LHCN-M2 (cell line): ENCODE measurements at regions not wholly inside any gene's neighbourhood (a gene's known extent, or its start where the extent isn't known, plus 50 kb on each side); places are given as distances from the start of the nearest gene placed in this dataset.
A peak's percentile ranks its signal among the peaks of the same experiment; 100 is the strongest.
"Not testable (repeated sequence)": the region's sequence is repeated elsewhere in the genome, so short reads cannot be mapped to it uniquely, and the experiment has no call there.

Experiments
- DNase-seq: peaks from one replicate; pipeline ENCODE4 v3.0.0-alpha.2; 2012; ENCODE audit warnings: low read depth

GRCh38 chr11:35046681-35047080 lies 92.3 kb upstream of the CD44 start:
- DNase-seq = no peak

GRCh38 chr11:35047179-35047578 lies 91.8 kb upstream of the CD44 start:
- DNase-seq = no peak

- no peak for DNase-seq
Measured at GRCh38 chr11:35047769-35048168, 91.2 kb upstream of the CD44 start.

- not testable (repeated sequence) for DNase-seq
Measured at GRCh38 chr11:35048346-35048745, 90.6 kb upstream of the CD44 start.

GRCh38 chr11:35049859-35050531 lies 89.0 kb upstream of the CD44 start:
- DNase-seq = no peak

GRCh38 chr11:35050541-35050995 lies 88.4 kb upstream of the CD44 start:
- DNase-seq = peak; percentile 32

- DNase-seq = no peak
Measured at GRCh38 chr11:35056391-35057093, 82.4 kb upstream of the CD44 start.

GRCh38 chr11:35057926-35058668 lies 80.9 kb upstream of the CD44 start:
- DNase-seq = no peak

GRCh38 chr11:35058669-35059434 lies 80.1 kb upstream of the CD44 start:
- no peak for DNase-seq

GRCh38 chr11:35061516-35062440 lies 77.2 kb upstream of the CD44 start:
- DNase-seq = no peak

- no peak for DNase-seq
Measured at GRCh38 chr11:35063488-35063931, 75.5 kb upstream of the CD44 start.

- DNase-seq = no peak
Measured at GRCh38 chr11:35064114-35064800, 74.7 kb upstream of the CD44 start.

GRCh38 chr11:35065566-35065965 lies 73.4 kb upstream of the CD44 start:
- no peak for DNase-seq

GRCh38 chr11:35066030-35066429 lies 72.9 kb upstream of the CD44 start:
- no peak for DNase-seq

- DNase-seq = no peak
Measured at GRCh38 chr11:35066783-35067423, 72.1 kb upstream of the CD44 start.

- no peak for DNase-seq
Measured at GRCh38 chr11:35071722-35072121, 67.2 kb upstream of the CD44 start.

GRCh38 chr11:35073691-35074419 lies 65.1 kb upstream of the CD44 start:
- peak; percentile 29 for DNase-seq

GRCh38 chr11:35076201-35077100 lies 62.5 kb upstream of the CD44 start:
- DNase-seq = no peak
